ENCODE measurements at regions not wholly inside any gene's neighbourhood (a gene's known extent, or its start where the extent isn't known, plus 50 kb on each side); places are given as distances from the start of the nearest gene placed in this dataset.

DNA sequence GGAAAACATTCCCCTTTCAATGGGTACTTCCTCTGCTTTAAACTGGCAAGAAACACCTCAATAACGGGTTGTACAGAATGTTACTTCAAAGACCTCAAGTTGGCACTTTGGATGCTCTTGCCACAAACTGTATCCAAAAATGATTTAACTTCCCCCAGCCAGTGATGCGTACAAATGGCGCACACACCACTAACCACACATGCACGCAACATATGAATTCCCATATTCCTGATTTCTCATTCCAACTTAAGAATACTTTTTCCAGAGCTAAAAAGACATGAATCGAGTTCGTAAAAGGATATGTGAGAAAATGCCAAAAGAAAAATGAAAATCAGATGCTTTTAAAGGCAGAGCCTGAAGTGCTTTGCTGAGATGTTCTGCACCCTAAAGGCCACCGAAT lies 388.0 kb upstream of the PIK3R1 start:
- 100% methylated on average over 3 of the region's 7 CpGs for WGBS (ENCODE audit: insufficient coverage, low lambda C conversion rate)
- H3K9me3 ChIP-seq (ENCODE audit: control insufficient read depth, low read depth, low read length): no peaks in the 10 kb centered on the region

DNA sequence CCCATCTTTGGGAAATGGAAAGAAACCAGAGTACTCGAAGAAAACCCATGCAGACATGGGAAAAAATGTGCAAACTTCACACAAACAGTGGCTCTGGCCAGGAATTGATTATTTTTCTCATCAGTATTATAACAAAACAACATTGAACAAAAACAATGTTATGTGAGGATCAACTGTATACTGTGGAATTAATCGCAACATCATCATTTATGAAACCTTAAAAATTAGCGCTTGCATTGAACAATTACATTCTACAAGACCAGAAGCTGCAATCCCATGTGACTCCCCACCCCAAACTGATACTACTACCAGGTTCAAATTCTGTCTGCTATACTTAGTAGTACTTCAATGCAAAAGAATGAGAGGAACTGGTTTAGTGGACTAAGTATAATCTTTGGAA lies 390.7 kb upstream of the PIK3R1 start:
- no peaks in the 10 kb centered on the region for H3K4me1 ChIP-seq (ENCODE audit: control insufficient read depth, insufficient read depth, low read length)
- no CpG with 5 or more reads among the region's 3 CpGs for WGBS (ENCODE audit: insufficient coverage, low lambda C conversion rate)
- no peak for DNase-seq
- H3K27ac ChIP-seq (ENCODE audit: low read length): no peak overlapping the region
- H3K36me3 ChIP-seq (ENCODE audit: control insufficient read depth, insufficient read depth, low read length): no peaks in the 10 kb centered on the region
- no peaks in the 10 kb centered on the region for H3K27me3 ChIP-seq (ENCODE audit: control insufficient read depth, insufficient read depth, low read length)
- H3K4me3 ChIP-seq (ENCODE audit: low read length): no peak overlapping the region
- no peaks in the 10 kb centered on the region for H3K9me3 ChIP-seq (ENCODE audit: control insufficient read depth, low read depth, low read length)

More for the DNA sequence above, 388.0 kb upstream of the PIK3R1 start:
- DNase-seq: no peak
- Histone ChIP-seq H3K27me3 (ENCODE audit: control insufficient read depth, insufficient read depth, low read length) (no peaks in the 10 kb centered on the region), H3K4me1 (ENCODE audit: control insufficient read depth, insufficient read depth, low read length) (peaks cover 3% of the 10 kb centered on the region), H3K4me3 (ENCODE audit: low read length) (no peak overlapping the region), H3K36me3 (ENCODE audit: control insufficient read depth, insufficient read depth, low read length) (no peaks in the 10 kb centered on the region), H3K27ac (ENCODE audit: low read length) (no peak overlapping the region)

DNA sequence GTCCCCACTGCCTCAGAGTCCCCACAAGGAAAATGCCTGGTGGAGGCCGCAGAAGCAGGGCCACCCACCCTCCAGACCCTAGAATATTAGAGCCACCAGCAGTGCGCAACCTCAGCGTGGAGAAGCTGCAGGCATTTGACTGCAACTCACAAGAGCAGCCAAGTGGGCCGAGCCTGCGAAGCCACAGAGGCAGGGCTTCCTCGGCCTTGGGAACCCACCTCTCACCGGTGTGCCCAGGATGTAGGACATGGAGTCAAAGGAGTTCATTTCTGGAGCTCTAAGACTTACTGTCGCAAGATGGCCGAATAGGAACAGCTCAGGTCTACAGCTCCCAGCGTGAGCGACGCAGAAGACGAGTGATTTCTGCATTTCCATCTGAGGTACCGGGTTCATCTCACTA lies 397.9 kb upstream of the PIK3R1 start:
- Histone ChIP-seq H3K27ac (ENCODE audit: low read length) (no peak overlapping the region), H3K4me3 (ENCODE audit: low read length) (no peak overlapping the region), H3K9me3 (ENCODE audit: control insufficient read depth, low read depth, low read length) (no peaks in the 10 kb centered on the region), H3K36me3 (ENCODE audit: control insufficient read depth, insufficient read depth, low read length) (no peaks in the 10 kb centered on the region), H3K27me3 (ENCODE audit: control insufficient read depth, insufficient read depth, low read length) (no peaks in the 10 kb centered on the region), H3K4me1 (ENCODE audit: control insufficient read depth, insufficient read depth, low read length) (peaks cover 11% of the 10 kb centered on the region)
- no peak for DNase-seq
- WGBS (ENCODE audit: insufficient coverage, low lambda C conversion rate): no CpG with 5 or more reads among the region's 14 CpGs

DNA sequence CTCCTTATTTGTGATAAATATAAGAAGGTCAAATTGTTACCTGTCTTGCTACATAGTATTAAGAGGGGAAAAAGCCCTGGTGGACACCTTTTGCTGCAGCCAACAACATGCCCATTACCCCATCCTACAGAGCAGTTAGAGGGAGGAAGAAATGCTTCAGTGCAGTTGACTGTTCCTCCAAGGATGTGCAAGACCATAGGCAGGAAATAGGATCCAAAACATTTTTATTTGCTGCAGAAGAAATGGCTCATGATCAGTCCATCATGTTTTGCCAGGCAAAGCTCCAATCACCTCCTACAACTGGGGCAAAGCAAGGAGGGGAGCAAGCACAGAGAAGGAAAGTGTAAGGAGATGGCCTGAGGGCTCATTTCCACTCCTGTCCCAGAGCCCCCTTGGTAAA lies 399.1 kb upstream of the PIK3R1 start:
- H3K4me3 ChIP-seq (ENCODE audit: low read length): no peak overlapping the region
- DNase-seq: no peak
- no peaks in the 10 kb centered on the region for H3K27me3 ChIP-seq (ENCODE audit: control insufficient read depth, insufficient read depth, low read length)
- no peaks in the 10 kb centered on the region for H3K9me3 ChIP-seq (ENCODE audit: control insufficient read depth, low read depth, low read length)
- H3K27ac ChIP-seq (ENCODE audit: low read length): no peak overlapping the region
- peaks cover 11% of the 10 kb centered on the region for H3K4me1 ChIP-seq (ENCODE audit: control insufficient read depth, insufficient read depth, low read length)
- no peaks in the 10 kb centered on the region for H3K36me3 ChIP-seq (ENCODE audit: control insufficient read depth, insufficient read depth, low read length)

DNA sequence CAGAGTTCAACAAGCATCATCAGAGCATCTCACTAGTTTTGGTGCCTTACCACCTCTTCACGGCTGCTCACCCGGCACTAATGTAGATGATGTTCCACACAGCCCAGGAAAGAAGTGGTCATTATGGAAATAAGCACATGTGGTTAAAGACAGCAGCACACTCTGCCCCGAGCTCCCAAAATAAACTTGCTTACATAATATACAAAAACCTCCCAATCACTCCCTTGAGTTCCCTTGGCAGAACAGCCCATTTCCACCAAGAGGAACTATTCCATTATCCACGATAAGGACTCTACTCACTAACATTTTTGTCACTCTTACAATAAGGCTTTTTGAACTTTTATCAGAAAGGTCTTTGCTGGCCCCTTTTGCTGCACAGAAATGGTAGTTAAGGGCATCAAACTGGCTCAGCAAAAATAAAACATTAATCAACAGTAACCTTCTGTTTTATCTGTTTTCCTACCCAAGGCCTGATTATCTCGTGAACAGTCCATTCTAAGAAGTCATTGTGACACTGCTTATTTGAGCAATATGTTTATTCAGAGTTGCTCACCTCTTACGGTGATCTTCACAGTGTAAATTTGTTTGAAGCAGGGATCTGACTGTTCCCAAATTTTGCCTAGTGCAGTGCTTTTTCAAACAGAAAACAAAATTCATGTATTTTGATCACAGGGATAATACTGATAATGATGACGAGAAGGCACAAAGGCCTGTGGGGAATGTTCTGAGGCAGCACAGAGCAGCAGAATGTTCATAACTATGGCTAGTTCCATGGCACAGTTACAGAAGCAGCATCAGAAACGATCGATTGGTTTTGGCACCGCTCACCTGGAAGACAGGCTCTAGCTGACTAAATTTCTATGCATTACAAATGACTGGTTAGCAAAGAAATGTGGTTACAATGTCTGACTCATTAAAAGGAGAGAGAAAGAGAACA lies 399.8 kb upstream of the PIK3R1 start:
- H3K27ac ChIP-seq (ENCODE audit: low read length): peak overlapping the region; percentile 12
- 0% methylated on average over 1 of the region's 10 CpGs for WGBS (ENCODE audit: insufficient coverage, low lambda C conversion rate)
- no peaks in the 10 kb centered on the region for H3K36me3 ChIP-seq (ENCODE audit: control insufficient read depth, insufficient read depth, low read length)
- peaks cover 11% of the 10 kb centered on the region for H3K4me1 ChIP-seq (ENCODE audit: control insufficient read depth, insufficient read depth, low read length)
- H3K9me3 ChIP-seq (ENCODE audit: control insufficient read depth, low read depth, low read length): no peaks in the 10 kb centered on the region
- H3K4me3 ChIP-seq (ENCODE audit: low read length): no peak overlapping the region
- H3K27me3 ChIP-seq (ENCODE audit: control insufficient read depth, insufficient read depth, low read length): no peaks in the 10 kb centered on the region
- DNase-seq: peak; percentile 36 to 72

DNA sequence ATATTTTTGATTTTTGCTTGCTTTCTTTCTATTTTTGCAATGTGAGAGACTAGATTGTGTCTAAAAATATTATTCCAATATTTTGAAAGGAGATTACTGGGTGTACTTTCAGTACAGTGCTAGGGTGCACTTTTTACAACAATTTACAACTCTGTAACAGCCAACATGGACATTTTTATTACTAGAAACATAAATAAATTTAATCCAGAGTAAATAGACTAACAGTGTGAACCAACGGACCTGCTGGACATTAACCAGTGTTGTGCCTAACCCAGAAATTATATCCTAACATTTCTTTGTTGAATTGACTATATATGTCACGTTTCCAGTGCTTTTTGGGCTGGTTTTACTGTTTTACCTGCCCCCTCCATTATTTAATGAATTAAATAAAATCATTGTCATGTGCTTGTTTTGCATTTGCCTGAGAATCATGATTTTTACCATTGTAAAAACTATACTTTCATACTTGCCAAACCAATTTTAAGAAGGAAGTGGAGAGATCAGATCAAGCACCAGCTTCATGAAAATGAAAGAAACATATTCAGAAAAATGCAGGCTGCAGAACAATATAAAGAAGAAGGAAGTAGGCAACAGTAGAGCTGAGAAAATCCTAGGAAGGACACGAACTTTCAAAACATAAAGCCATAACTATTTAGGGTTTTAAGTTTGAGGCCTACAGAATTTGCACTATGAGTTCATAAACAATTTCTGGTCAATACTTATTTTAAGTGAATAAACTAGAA lies 400.8 kb upstream of the PIK3R1 start:
- DNase-seq: no peak
- Histone ChIP-seq H3K36me3 (ENCODE audit: control insufficient read depth, insufficient read depth, low read length) (no peaks in the 10 kb centered on the region), H3K9me3 (ENCODE audit: control insufficient read depth, low read depth, low read length) (no peaks in the 10 kb centered on the region), H3K27me3 (ENCODE audit: control insufficient read depth, insufficient read depth, low read length) (no peaks in the 10 kb centered on the region), H3K4me1 (ENCODE audit: control insufficient read depth, insufficient read depth, low read length) (peaks cover 11% of the 10 kb centered on the region), H3K4me3 (ENCODE audit: low read length) (no peak overlapping the region), H3K27ac (ENCODE audit: low read length) (no peak overlapping the region)
- 20% methylated on average over 1 of the region's 3 CpGs for WGBS (ENCODE audit: insufficient coverage, low lambda C conversion rate)

DNA sequence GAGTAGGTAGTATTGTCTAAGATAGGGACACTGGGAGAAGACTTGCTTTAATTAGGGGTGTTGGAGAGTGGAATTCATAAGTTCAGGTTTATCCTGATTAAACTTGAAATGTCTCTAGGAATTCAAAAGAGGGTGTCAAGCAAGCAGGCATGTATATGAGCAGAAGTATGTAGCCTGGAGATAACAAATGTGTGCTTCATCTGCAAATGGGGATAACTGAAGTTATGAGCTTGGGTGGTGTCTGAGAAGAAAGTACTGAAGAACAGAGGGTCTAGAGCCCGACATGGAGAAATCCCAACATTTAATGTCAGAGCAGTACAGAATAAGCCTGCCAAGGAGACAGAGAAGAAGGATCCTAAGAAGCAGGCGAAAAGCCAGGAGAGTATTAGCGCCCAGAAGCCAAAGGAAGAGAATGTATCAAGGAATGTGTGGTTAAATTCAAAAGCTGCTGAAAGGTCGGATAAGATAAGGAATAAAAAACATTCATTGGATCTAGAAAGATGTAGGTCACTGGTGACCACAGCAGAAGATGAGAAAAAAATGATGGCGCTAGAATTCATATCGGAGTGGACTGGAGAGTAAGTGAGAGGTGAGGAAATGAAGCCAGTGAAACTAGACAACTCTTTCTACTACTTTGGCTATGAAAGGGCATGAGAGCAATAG lies 401.5 kb upstream of the PIK3R1 start:
- DNase-seq: no peak
- H3K4me3 ChIP-seq (ENCODE audit: low read length): no peak overlapping the region
- H3K27ac ChIP-seq (ENCODE audit: low read length): no peak overlapping the region
- peaks cover 11% of the 10 kb centered on the region for H3K4me1 ChIP-seq (ENCODE audit: control insufficient read depth, insufficient read depth, low read length)
- no peaks in the 10 kb centered on the region for H3K27me3 ChIP-seq (ENCODE audit: control insufficient read depth, insufficient read depth, low read length)
- 96% methylated on average over 6 of the region's 6 CpGs for WGBS (ENCODE audit: insufficient coverage, low lambda C conversion rate)
- H3K36me3 ChIP-seq (ENCODE audit: control insufficient read depth, insufficient read depth, low read length): no peaks in the 10 kb centered on the region
- no peaks in the 10 kb centered on the region for H3K9me3 ChIP-seq (ENCODE audit: control insufficient read depth, low read depth, low read length)

DNA sequence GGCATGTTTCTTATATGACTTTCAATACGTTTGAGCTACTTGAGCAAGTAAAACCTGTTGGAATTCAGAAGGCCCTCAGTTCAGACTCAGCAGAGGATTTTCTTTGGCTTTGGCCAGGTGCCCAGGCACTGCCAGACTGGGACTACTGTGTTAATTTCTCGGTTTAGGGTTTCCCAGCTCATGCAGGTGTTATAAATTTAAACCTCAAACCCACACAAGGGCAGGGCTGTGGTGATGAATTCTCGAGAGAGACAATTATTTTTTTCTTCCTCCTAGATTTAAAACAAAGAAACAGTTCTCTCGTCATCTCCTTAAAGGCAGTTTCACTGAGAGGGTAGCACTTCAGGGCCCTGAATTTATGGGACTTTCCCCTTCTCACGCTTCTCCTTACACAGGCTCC lies 406.0 kb upstream of the PIK3R1 start:
- H3K27ac ChIP-seq (ENCODE audit: low read length): no peak overlapping the region
- 100% methylated on average over 1 of the region's 5 CpGs for WGBS (ENCODE audit: insufficient coverage, low lambda C conversion rate)
- no peaks in the 10 kb centered on the region for H3K27me3 ChIP-seq (ENCODE audit: control insufficient read depth, insufficient read depth, low read length)
- DNase-seq: no peak
- peaks cover 4% of the 10 kb centered on the region for H3K4me1 ChIP-seq (ENCODE audit: control insufficient read depth, insufficient read depth, low read length)
- no peaks in the 10 kb centered on the region for H3K9me3 ChIP-seq (ENCODE audit: control insufficient read depth, low read depth, low read length)
- H3K36me3 ChIP-seq (ENCODE audit: control insufficient read depth, insufficient read depth, low read length): no peaks in the 10 kb centered on the region
- H3K4me3 ChIP-seq (ENCODE audit: low read length): no peak overlapping the region

DNA sequence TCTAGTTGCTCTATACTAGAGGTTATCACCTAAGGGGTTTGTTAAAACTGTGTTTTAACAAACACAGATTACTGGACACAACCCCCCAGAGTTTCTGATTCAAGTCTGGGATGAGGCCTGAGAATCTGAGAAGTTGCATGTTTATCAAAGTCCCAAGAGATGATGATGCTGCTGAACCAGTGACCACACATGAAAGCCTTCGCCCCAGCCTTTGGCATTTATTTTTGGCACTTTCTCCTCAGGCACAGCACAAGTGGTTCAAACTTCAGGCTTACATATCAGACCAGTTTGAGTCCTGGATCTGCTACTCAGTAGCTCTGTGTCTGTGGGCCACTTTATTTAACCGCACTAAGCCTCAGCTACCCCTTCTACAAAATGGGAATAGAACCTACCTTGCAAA lies 407.2 kb upstream of the PIK3R1 start:
- no peaks in the 10 kb centered on the region for H3K27me3 ChIP-seq (ENCODE audit: control insufficient read depth, insufficient read depth, low read length)
- no peak for DNase-seq

DNA sequence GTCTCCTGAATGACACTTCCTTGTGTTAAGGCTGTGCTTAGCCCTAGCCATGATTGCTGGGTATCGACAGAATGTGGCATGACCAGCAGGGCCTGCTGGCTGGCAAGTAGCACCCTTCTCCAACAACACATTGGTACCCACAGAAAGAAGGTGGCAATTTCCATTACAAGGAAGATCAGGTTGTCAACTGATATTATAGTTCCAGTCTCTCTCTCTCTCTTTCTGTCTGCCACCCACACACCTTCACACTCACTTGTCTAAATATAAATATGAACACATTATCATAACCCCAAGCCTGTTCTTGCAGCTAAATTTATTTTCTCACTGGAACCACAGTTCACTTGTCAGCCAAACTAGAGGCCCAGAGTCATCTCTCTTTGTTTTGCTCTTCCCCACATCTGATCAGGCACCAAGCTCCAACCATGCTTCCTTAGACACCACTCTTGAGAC lies 408.1 kb upstream of the PIK3R1 start:
- Histone ChIP-seq H3K27ac (ENCODE audit: low read length) (no peak overlapping the region), H3K27me3 (ENCODE audit: control insufficient read depth, insufficient read depth, low read length) (no peaks in the 10 kb centered on the region), H3K4me3 (ENCODE audit: low read length) (no peak overlapping the region), H3K9me3 (ENCODE audit: control insufficient read depth, low read depth, low read length) (no peaks in the 10 kb centered on the region), H3K4me1 (ENCODE audit: control insufficient read depth, insufficient read depth, low read length) (peaks cover 4% of the 10 kb centered on the region), H3K36me3 (ENCODE audit: control insufficient read depth, insufficient read depth, low read length) (no peaks in the 10 kb centered on the region)
- WGBS (ENCODE audit: insufficient coverage, low lambda C conversion rate): no CpG with 5 or more reads among the region's 1 CpG
- no peak for DNase-seq

More for the DNA sequence above, 407.2 kb upstream of the PIK3R1 start:
- Histone ChIP-seq H3K36me3 (ENCODE audit: control insufficient read depth, insufficient read depth, low read length) (no peaks in the 10 kb centered on the region), H3K4me1 (ENCODE audit: control insufficient read depth, insufficient read depth, low read length) (peaks cover 4% of the 10 kb centered on the region), H3K9me3 (ENCODE audit: control insufficient read depth, low read depth, low read length) (no peaks in the 10 kb centered on the region), H3K4me3 (ENCODE audit: low read length) (no peak overlapping the region), H3K27ac (ENCODE audit: low read length) (no peak overlapping the region)
- WGBS (ENCODE audit: insufficient coverage, low lambda C conversion rate): no CpG with 5 or more reads among the region's 2 CpGs

All from large intestine (tissue), 3 donors.